Panc1 (cell line): ENCODE measurements at regions not wholly inside any gene's neighbourhood (a gene's known extent, or its start where the extent isn't known, plus 50 kb on each side); places are given as distances from the start of the nearest gene placed in this dataset.

Source experiments
- CTCF ChIP-seq: fragments of 450-650 bp; IDR thresholded peaks from 2 replicates; pipeline ENCODE4 v1.5.1; 2017; ENCODE audit warnings: mild to moderate bottlenecking
- POLR2AphosphoS5 ChIP-seq: IDR thresholded peaks from 2 replicates; pipeline ENCODE4 v1.6.1; 2012; ENCODE audit warnings: mild to moderate bottlenecking, low read depth, low read length, moderate library complexity
- REST ChIP-seq, 2 experiments: IDR thresholded peaks; 2 replicates each; pipeline ENCODE4 v1.6.1; 2011 to 2012; ENCODE audit warnings: low read depth in 2 of 2, control low read depth in 1 of 2, low read length in 1 of 2, mild to moderate bottlenecking in 1 of 2, moderate library complexity in 1 of 2; ENCODE audit not compliant: insufficient read depth in 1 of 2
- SIN3A ChIP-seq: IDR thresholded peaks from 2 replicates; pipeline ENCODE4 v1.6.1; 2012; ENCODE audit warnings: low read depth, mild to moderate bottlenecking, low read length, moderate library complexity, borderline replicate concordance; ENCODE audit not compliant: insufficient read depth
- TCF7L2 ChIP-seq: IDR thresholded peaks from 2 replicates; pipeline ENCODE4 v1.6.1; 2011; ENCODE audit warnings: mild to moderate bottlenecking, low read depth, low read length, inconsistent platforms

- no peak for TF ChIP-seq REST (IDR thresholded peaks at IDR 0.05; ENCODE audit: insufficient read depth in 1 of 2, low read depth in 2 of 2, low read length in 1 of 2)
- TF ChIP-seq CTCF, result no peak
- no peak for TF ChIP-seq POLR2AphosphoS5
- TF ChIP-seq SIN3A, result no peak
- TF ChIP-seq TCF7L2, result no peak
Measured at GRCh38 chr10:8392216-8392615, 337.7 kb downstream of the GATA3 start.
